ENCODE measurements at regions not wholly inside any gene's neighbourhood (a gene's known extent, or its start where the extent isn't known, plus 50 kb on each side); places are given as distances from the start of the nearest gene placed in this dataset.

DNA sequence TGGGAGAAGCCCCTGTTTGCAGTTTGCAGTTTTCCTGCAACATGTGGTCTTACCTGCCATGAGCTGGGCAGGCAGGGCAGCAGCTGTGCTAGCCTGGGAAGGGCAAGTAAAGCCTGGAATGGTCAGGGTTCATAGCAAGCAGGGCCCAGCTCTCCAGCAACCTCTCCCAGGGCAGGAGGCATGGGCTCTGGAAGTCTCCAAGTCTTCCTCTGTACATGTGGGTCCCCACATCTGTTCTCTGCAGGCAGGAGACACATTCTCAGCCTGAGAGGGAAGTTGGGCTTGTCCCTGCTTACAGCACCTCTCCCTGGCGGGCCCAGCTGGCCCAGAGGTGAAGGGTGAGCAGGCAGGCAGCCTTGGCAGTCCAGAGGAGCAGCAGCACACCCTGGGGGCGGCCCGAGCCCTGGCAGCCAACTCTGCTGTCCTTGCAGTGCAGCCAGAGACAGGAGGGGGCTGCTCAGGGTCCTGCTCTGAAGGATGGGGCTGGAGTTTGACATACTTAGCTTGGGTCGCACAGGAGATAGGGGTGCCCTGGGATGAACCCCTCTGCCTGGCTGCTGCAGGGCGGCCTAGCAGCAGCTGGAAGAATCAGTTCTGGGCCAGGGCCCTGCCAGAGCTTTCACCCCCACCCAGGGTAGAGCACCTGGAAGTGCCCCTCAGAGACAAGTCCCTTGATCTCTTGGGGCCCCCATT, 176.0 kb downstream of the MRPL14 start (continued):
- peak; percentile 87 for TF ChIP-seq FOXC1 (CRISPR knock-in tag; IDR thresholded peaks at IDR 0.05; ENCODE audit: borderline replicate concordance)
- TF ChIP-seq PRPF4 (IDR thresholded peaks at IDR 0.05; ENCODE audit: low read depth, low read length, poor library complexity, severe bottlenecking) = no peak
- no peak for TF ChIP-seq HMG20A (CRISPR knock-in tag; IDR thresholded peaks at IDR 0.05; ENCODE audit: borderline replicate concordance)
- no peak for TF ChIP-seq ATAD3A (CRISPR knock-in tag; IDR thresholded peaks at IDR 0.05)
- TF ChIP-seq, protein P1, sequence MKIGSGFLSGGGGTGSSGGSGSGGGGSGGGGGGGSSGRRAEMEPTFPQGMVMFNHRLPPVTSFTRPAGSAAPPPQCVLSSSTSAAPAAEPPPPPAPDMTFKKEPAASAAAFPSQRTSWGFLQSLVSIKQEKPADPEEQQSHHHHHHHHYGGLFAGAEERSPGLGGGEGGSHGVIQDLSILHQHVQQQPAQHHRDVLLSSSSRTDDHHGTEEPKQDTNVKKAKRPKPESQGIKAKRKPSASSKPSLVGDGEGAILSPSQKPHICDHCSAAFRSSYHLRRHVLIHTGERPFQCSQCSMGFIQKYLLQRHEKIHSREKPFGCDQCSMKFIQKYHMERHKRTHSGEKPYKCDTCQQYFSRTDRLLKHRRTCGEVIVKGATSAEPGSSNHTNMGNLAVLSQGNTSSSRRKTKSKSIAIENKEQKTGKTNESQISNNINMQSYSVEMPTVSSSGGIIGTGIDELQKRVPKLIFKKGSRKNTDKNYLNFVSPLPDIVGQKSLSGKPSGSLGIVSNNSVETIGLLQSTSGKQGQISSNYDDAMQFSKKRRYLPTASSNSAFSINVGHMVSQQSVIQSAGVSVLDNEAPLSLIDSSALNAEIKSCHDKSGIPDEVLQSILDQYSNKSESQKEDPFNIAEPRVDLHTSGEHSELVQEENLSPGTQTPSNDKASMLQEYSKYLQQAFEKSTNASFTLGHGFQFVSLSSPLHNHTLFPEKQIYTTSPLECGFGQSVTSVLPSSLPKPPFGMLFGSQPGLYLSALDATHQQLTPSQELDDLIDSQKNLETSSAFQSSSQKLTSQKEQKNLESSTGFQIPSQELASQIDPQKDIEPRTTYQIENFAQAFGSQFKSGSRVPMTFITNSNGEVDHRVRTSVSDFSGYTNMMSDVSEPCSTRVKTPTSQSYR (CRISPR knock-in tag; IDR thresholded peaks at IDR 0.05; ENCODE audit: borderline replicate concordance) = no peak
- TF ChIP-seq DMAP1 (CRISPR knock-in tag; IDR thresholded peaks at IDR 0.05) = no peak
- no peak for TF ChIP-seq SETDB1 (CRISPR knock-in tag; IDR thresholded peaks at IDR 0.05; ENCODE audit: borderline replicate concordance)
- peak; percentile 97; the same call in 1 of the 2 replicates for TF ChIP-seq ZNF572 (CRISPR knock-in tag; IDR thresholded peaks at IDR 0.05)
- no peak for TF ChIP-seq CCAR2 (optimal IDR thresholded peaks at IDR 0.05; ENCODE audit: low read depth, low read length)
- no peak for TF ChIP-seq ZNF616 (CRISPR knock-in tag; IDR thresholded peaks at IDR 0.05; ENCODE audit: low read depth)
- TF ChIP-seq, protein P2, sequence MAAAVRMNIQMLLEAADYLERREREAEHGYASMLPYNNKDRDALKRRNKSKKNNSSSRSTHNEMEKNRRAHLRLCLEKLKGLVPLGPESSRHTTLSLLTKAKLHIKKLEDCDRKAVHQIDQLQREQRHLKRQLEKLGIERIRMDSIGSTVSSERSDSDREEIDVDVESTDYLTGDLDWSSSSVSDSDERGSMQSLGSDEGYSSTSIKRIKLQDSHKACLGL (CRISPR knock-in tag; IDR thresholded peaks at IDR 0.05) = no peak; the same call in 1 of the 2 replicates
- TF ChIP-seq ZNF547 (CRISPR knock-in tag; IDR thresholded peaks at IDR 0.05) = peak; percentile 38; the same call in 1 of the 2 replicates
- TF ChIP-seq GATA4 (IDR thresholded peaks at IDR 0.05; ENCODE audit: borderline replicate concordance, low read depth) = no peak
- no peak for TF ChIP-seq ZNF382 (CRISPR knock-in tag; IDR thresholded peaks at IDR 0.05; ENCODE audit: borderline replicate concordance)
- TF ChIP-seq, protein P3, sequence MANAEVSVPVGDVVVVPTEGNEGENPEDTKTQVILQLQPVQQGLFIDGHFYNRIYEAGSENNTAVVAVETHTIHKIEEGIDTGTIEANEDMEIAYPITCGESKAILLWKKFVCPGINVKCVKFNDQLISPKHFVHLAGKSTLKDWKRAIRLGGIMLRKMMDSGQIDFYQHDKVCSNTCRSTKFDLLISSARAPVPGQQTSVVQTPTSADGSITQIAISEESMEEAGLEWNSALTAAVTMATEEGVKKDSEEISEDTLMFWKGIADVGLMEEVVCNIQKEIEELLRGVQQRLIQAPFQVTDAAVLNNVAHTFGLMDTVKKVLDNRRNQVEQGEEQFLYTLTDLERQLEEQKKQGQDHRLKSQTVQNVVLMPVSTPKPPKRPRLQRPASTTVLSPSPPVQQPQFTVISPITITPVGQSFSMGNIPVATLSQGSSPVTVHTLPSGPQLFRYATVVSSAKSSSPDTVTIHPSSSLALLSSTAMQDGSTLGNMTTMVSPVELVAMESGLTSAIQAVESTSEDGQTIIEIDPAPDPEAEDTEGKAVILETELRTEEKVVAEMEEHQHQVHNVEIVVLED (CRISPR knock-in tag; IDR thresholded peaks at IDR 0.05; ENCODE audit: borderline replicate concordance) = no peak; the same call in 1 of the 2 replicates
- TF ChIP-seq, protein P4, sequence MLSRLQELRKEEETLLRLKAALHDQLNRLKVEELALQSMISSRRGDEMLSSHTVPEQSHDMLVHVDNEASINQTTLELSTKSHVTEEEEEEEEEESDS (CRISPR knock-in tag; IDR thresholded peaks at IDR 0.05; ENCODE audit: borderline replicate concordance) = no peak
- TF ChIP-seq PPARG (CRISPR knock-in tag; conservative IDR thresholded peaks at IDR 0.05) = peak; percentile 93
- no peak for TF ChIP-seq NFATC3 (CRISPR knock-in tag; IDR thresholded peaks at IDR 0.05)
- TF ChIP-seq, protein P5, sequence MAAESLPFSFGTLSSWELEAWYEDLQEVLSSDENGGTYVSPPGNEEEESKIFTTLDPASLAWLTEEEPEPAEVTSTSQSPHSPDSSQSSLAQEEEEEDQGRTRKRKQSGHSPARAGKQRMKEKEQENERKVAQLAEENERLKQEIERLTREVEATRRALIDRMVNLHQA (CRISPR knock-in tag; IDR thresholded peaks at IDR 0.05) = no peak
- TF ChIP-seq, protein P6, sequence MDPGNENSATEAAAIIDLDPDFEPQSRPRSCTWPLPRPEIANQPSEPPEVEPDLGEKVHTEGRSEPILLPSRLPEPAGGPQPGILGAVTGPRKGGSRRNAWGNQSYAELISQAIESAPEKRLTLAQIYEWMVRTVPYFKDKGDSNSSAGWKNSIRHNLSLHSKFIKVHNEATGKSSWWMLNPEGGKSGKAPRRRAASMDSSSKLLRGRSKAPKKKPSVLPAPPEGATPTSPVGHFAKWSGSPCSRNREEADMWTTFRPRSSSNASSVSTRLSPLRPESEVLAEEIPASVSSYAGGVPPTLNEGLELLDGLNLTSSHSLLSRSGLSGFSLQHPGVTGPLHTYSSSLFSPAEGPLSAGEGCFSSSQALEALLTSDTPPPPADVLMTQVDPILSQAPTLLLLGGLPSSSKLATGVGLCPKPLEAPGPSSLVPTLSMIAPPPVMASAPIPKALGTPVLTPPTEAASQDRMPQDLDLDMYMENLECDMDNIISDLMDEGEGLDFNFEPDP (CRISPR knock-in tag; conservative IDR thresholded peaks at IDR 0.05) = no peak
- TF ChIP-seq AGO1 (IDR thresholded peaks at IDR 0.05; ENCODE audit: low read depth, low read length, poor library complexity, severe bottlenecking) = peak; percentile 59
- TF ChIP-seq NR3C1 (CRISPR knock-in tag; IDR thresholded peaks at IDR 0.05) = no peak
- 0 out of 2 replicates have a peak, but pooled peaks have one; percentile 15 for TF ChIP-seq ZNF253 (CRISPR knock-in tag; IDR thresholded peaks at IDR 0.05; ENCODE audit: borderline replicate concordance)
